Activated T-cell treated with anti-CD3 and anti-CD28 coated beads for 24 hours (primary cell): ENCODE measurements at regions not wholly inside any gene's neighbourhood (a gene's known extent, or its start where the extent isn't known, plus 50 kb on each side); places are given as distances from the start of the nearest gene placed in this dataset.

ENCODE experiments used
- DNase-seq: peaks from one replicate; pipeline ENCODE4 v3.0.0-alpha.2; 2020; ENCODE audit warnings: low read depth

- no peak for DNase-seq
These were observed 209.4 kb upstream of the LRFN2 start for GRCh38 chr6:40796260-40797221.

GRCh38 chr6:40794586-40794985 is 207.4 kb upstream of the LRFN2 start:
- DNase-seq: no peak

DNA sequence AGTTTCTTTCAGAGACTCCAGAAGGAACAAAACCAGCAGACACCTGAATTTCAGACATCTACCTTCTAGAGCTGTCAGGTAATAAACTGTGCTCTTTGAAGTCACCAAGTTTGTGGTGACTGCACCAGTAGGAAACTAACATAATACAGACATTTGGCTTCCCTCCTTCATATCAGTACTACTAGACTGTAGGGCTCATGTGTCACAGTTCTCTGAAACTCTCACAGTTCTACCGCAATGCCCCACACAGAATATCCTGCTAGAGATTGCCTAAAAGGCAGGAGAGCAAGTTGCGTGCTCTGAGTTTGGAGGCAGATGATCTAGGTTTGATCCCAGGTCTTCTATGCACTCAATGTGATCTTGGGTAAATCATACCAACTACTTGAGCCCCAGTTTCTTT is 205.0 kb upstream of the LRFN2 start:
- no peak for DNase-seq

GRCh38 chr6:40791004-40791403 is 203.8 kb upstream of the LRFN2 start:
- no peak for DNase-seq

DNA sequence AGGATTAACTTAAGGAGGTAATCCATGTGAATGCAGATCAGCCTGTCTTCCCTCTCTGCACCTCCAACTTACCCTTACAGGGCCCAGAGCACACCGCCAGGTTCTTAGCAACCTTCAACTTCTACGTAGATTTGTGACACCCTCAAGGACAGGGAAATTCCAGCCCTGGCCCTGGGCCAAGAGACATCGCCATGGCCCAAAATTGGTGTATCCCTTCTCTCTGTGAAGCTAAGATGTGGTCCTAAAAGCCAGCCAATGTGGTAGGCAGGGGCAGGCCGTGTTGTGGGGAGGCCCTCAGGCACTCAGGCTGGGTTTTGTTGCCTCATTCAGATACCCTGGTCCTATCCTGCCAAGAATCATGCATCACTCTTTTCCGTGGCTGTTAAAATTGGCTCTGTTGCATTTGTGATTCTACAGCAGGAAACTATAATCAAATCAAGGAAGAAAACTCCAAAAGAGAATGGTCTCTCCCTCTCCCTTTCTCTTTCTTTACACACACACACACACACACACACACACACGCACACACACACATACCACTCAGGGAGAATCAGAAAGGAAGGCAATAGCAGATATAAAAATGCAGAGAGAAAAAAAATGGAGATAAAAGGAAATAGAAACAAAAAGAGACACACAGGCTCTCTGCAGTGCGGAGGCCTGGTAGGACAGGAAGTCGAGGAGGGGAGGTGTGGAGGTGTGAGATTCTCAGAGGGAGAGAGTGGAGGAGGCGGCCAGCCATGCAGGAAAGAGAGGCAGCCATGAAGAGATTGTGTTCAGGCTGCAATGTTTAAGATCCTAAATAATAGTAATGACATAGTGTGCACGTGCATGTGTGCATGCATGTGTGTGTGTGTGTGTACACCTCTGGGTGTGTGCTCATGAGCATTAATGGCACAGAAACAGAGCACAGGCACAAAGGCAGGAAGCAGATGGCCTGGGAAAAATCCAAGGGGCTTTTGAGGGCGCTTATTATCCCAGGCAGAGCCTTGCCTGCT is 201.8 kb upstream of the LRFN2 start:
- DNase-seq: no peak

- no peak for DNase-seq
These were observed 195.2 kb upstream of the LRFN2 start for GRCh38 chr6:40782355-40782754.

DNA sequence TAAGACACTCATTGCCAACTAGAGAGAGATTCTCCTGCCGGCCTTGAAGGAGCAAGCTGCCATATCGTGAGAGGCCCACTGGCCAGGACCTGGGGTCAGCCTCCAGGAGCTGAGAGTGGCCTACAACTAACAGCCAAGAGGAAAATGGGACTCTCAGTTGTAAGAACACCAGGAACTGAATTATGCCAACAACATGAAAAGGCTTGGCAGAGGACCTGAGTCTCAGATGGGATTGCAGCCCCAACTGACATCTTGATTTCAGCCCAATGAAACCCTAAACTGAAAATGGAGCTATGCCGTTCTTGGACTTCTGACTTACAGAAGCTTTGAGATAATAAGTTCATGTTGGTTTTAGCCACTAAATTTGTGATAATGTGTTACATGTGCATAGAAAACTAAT is 193.5 kb upstream of the LRFN2 start:
- DNase-seq: no peak

DNA sequence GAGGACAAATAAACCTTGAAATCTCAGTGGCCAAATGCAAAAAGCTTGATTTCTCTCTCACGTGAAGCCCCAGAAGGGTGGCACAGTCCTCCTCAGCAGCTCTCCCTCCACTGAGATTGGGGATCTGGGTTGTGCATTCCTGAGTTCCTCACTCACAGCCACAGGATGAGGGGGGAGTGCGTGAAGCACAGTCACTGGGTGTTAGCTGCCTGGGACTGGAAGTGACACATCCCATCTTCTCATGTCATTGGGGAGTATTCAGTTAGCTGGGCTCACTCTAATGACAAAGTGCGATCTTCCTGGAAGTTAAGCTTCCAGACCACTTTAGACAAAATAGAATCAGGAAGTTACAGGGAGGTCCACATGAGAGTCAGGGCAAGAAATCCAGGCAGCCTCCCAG is 192.2 kb upstream of the LRFN2 start:
- DNase-seq: no peak

DNA sequence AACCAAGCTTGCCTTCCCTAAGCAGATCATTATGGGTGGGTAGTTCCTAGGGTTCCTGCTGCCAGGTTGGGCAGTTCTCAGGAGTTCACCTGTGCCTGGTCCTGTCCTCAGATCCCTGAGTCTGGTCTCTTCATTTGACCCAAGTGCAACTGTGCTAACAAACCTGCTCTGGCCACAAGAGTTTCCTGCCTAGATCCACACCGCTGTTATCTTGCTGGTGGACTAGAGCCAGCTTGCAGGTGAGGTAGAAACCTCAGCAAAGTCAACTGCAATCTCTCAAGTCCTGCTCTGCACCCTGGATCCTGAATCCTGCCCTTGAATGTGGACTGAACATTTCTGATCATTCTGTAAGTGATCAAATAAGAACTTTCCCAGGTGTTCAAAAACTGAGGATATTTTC is 191.8 kb upstream of the LRFN2 start:
- DNase-seq: no peak

- DNase-seq: no peak
These were observed 191.0 kb upstream of the LRFN2 start for GRCh38 chr6:40778196-40778595.

- DNase-seq: no peak
These were observed 187.8 kb upstream of the LRFN2 start for GRCh38 chr6:40774932-40775331.

DNA sequence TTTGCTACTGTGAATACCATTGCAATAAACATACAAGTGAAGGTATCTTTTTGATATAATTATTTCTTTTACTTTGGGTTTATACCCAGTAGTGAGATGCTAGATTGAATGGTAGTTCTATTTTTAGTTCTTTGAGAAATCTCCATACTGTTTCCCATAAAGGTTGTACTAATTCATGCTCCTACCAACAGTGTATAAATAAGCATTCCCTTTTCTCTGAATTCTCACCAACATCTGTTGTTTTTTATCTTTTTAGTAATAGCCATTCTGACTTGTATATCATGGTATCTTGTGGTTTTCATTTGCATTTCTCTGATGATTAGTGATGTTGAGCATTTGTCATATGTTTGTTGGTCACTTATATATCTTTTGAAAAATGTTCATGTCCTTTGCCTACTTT is 183.6 kb upstream of the LRFN2 start:
- DNase-seq: no peak

DNA sequence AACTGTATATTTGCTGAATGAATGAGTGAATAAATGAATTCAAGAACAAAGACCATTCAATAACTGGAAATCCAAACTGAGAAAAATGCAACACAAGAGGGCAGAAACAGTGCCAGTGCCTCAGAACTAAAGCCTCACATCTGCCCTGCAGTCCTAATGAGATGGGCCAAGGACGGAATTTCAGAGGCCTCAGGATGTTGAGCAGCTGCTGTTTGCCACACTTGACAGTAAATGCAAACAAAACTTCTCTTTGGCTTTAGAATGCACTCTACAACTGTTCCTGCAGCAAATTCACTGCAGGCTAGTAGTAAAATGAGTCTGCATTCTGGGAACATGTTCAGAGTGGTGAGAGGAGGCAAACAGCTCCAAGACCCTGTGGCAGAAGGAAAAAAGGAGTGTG is 177.6 kb upstream of the LRFN2 start:
- DNase-seq: no peak

GRCh38 chr6:40762981-40763380 is 175.8 kb upstream of the LRFN2 start:
- no peak for DNase-seq

DNA sequence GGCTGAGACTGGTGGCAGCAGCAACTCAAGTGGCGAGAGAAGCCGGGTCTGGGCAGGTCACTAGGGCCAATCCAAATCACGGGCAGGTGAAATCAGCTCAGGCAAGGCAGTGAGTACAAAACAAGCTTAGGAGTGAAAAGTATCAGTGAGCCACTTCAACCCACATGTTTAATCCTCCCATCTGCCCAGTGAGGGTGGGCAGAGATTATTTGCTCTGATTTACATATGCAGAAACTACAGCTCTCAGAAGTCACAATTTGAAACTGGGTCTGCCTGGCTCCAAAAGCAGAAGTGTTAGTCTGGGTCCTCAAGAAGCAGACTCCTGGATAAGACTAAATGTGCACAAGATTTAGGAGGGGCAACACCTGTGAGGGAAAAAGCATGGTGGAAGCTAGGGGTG is 173.7 kb upstream of the LRFN2 start:
- no peak for DNase-seq

- DNase-seq: no peak
These were observed 172.7 kb upstream of the LRFN2 start for GRCh38 chr6:40759838-40760237.

DNA sequence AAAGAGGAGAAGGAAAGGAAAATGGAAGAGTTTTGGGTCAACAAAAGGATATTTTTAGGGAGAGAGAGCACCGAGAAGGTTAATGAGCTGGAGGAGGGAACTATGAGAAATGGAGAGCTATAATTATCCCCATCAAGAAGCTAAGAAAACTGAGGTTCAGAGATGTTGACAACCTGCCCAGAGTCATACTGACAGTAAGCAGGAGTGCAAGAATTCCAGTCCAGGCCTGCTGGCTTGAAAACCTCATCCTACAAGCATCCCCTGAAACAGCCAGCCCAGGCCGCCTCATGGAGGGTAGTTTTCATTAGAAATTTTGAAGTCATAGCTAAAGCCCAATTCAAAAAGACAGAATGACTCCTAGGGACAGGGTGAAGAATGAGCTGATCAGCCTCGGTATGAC is 172.1 kb upstream of the LRFN2 start:
- DNase-seq: no peak

- DNase-seq: no peak
These were observed 168.7 kb upstream of the LRFN2 start for GRCh38 chr6:40755749-40756452.

DNA sequence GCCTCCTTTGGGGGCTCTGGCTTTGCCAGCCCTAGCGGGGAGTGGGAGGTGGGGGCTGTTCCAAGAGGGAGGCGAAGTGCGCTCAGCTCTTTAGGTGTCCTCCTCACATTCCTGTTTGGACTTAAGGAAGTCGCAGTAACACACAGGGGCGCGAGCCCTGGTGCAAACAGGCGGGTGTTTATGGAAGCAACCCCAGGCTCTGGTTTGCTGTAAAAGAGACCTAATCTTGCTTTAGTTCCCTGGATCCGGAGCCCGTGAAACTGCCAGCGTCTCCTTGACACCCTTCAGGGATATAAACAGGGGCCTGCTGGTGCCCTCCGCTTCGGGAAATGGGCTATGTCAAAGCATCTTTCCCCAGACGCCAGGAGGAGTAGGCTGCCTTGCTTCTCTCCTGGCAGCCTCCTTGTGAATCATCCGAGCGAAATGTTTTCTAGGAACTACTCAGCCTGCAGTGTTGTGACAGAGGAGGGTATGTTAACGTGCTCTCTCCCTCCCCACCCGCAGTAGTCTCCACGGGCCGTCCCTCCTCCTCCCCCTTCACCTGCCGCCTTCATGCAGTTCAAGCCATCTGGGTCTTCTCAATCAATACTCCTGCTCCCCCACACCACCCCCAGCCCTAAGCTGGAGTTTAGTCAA is 168.0 kb upstream of the LRFN2 start:
- DNase-seq: no peak

- no peak for DNase-seq
These were observed 167.4 kb upstream of the LRFN2 start for GRCh38 chr6:40754461-40755045.
